B cell (primary cell): ENCODE measurements at regions not wholly inside any gene's neighbourhood (a gene's known extent, or its start where the extent isn't known, plus 50 kb on each side); places are given as distances from the start of the nearest gene placed in this dataset.

Experiments used
- EZH2 ChIP-seq: IDR thresholded peaks from 2 replicates; pipeline ENCODE4 v1.6.1; 2012; ENCODE audit warnings: borderline replicate concordance, low read depth, mild to moderate bottlenecking, moderate library complexity, low read length; ENCODE audit not compliant: insufficient read depth, poor library complexity, severe bottlenecking
- TF ChIP-seq, protein P1 (sequence below): fragments of 200-600 bp; IDR thresholded peaks from one replicate; pipeline ENCODE4 v1.8.0; 2022; ENCODE audit warnings: antibody characterized with exemption, mild to moderate bottlenecking

DNA sequence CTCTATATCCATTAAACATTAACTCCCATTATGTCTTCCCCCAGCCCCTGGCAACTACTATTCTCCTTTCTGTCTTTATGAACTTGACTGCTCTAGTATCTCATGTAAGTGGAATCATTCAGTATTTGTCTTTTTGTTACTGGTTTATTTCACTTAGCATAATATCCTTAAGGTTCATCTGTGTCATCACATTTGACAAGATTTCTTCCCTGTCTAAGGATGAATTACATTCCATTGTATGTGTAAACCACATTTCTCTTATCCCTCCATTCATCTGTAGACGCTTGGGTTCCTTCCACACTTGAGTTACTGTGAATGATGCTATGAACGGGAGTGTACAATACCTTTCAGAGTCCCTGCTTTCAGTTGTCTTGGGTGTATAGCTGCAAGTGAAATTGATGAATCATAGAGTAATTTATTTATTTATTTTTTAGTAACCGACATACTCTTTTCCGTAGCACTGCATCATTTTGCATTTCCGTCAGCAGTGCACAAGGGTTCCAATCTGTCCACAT, 399.7 kb upstream of the RBFOX1 start:
- TF ChIP-seq, protein P1, sequence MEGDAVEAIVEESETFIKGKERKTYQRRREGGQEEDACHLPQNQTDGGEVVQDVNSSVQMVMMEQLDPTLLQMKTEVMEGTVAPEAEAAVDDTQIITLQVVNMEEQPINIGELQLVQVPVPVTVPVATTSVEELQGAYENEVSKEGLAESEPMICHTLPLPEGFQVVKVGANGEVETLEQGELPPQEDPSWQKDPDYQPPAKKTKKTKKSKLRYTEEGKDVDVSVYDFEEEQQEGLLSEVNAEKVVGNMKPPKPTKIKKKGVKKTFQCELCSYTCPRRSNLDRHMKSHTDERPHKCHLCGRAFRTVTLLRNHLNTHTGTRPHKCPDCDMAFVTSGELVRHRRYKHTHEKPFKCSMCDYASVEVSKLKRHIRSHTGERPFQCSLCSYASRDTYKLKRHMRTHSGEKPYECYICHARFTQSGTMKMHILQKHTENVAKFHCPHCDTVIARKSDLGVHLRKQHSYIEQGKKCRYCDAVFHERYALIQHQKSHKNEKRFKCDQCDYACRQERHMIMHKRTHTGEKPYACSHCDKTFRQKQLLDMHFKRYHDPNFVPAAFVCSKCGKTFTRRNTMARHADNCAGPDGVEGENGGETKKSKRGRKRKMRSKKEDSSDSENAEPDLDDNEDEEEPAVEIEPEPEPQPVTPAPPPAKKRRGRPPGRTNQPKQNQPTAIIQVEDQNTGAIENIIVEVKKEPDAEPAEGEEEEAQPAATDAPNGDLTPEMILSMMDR, result no peak
- no peak for TF ChIP-seq EZH2
